H1 (cell line): ENCODE measurements at regions not wholly inside any gene's neighbourhood (a gene's known extent, or its start where the extent isn't known, plus 50 kb on each side); places are given as distances from the start of the nearest gene placed in this dataset.

Experiments used
- CBX5 ChIP-seq: fragments of 300-800, 300-1000 bp; sonication (generic); IDR thresholded peaks from 2 replicates; pipeline ENCODE4 v1.7.1; 2016; ENCODE audit warnings: antibody characterized with exemption, low read length, low read depth
- CTBP2 ChIP-seq: IDR thresholded peaks from 2 replicates; pipeline ENCODE4 v1.7.0; 2011; ENCODE audit warnings: borderline replicate concordance, mild to moderate bottlenecking, moderate library complexity, mixed read lengths, low read length; ENCODE audit not compliant: insufficient read depth, insufficient read length
- HDAC6 ChIP-seq: IDR thresholded peaks from one replicate; pipeline ENCODE4 v1.7.1; 2012; ENCODE audit warnings: low read depth, mild to moderate bottlenecking, inconsistent platforms, low read length, moderate library complexity
- JUND ChIP-seq: IDR thresholded peaks from 2 replicates; pipeline ENCODE4 v1.6.1; 2011; ENCODE audit warnings: mild to moderate bottlenecking, improper control_type of control experiment, low read length
- KDM1A ChIP-seq: fragments of 200-600, 300-600 bp; sonication (generic); IDR thresholded peaks from 2 replicates; pipeline ENCODE4 v1.7.1; 2016; ENCODE audit warnings: mild to moderate bottlenecking, low read length, borderline replicate concordance
- ZNF274 ChIP-seq: IDR thresholded peaks from 2 replicates; pipeline ENCODE4 v1.7.0; 2012; ENCODE audit warnings: low read length, borderline replicate concordance; ENCODE audit errors: extremely low read depth
- TF ChIP-seq, protein P1 (sequence below): fragments of 300-600 bp; sonication (generic); IDR thresholded peaks from 2 replicates; pipeline ENCODE4 v1.7.1; 2012; ENCODE audit warnings: low read length, moderate library complexity, mild to moderate bottlenecking, inconsistent platforms; ENCODE audit not compliant: insufficient replicate concordance

DNA sequence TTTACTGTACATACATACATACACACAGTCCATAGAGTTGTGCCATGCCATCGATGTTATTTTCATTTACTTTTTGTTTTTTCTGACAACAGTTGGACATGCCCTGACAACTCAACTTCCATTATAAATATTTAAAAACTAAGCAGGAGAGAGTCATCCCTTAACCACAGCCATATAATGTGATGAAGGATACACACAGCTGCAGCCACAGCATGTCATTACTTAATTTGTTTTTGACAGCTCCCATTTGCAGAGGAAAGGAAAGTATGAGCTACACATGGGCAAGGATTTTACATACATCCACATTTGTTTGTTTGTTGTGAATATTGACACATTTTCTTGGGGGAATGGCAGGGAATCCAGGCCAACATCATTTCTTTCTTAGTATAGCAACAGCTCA, 91.5 kb upstream of the TUT7 start (continued):
- TF ChIP-seq, protein P1, sequence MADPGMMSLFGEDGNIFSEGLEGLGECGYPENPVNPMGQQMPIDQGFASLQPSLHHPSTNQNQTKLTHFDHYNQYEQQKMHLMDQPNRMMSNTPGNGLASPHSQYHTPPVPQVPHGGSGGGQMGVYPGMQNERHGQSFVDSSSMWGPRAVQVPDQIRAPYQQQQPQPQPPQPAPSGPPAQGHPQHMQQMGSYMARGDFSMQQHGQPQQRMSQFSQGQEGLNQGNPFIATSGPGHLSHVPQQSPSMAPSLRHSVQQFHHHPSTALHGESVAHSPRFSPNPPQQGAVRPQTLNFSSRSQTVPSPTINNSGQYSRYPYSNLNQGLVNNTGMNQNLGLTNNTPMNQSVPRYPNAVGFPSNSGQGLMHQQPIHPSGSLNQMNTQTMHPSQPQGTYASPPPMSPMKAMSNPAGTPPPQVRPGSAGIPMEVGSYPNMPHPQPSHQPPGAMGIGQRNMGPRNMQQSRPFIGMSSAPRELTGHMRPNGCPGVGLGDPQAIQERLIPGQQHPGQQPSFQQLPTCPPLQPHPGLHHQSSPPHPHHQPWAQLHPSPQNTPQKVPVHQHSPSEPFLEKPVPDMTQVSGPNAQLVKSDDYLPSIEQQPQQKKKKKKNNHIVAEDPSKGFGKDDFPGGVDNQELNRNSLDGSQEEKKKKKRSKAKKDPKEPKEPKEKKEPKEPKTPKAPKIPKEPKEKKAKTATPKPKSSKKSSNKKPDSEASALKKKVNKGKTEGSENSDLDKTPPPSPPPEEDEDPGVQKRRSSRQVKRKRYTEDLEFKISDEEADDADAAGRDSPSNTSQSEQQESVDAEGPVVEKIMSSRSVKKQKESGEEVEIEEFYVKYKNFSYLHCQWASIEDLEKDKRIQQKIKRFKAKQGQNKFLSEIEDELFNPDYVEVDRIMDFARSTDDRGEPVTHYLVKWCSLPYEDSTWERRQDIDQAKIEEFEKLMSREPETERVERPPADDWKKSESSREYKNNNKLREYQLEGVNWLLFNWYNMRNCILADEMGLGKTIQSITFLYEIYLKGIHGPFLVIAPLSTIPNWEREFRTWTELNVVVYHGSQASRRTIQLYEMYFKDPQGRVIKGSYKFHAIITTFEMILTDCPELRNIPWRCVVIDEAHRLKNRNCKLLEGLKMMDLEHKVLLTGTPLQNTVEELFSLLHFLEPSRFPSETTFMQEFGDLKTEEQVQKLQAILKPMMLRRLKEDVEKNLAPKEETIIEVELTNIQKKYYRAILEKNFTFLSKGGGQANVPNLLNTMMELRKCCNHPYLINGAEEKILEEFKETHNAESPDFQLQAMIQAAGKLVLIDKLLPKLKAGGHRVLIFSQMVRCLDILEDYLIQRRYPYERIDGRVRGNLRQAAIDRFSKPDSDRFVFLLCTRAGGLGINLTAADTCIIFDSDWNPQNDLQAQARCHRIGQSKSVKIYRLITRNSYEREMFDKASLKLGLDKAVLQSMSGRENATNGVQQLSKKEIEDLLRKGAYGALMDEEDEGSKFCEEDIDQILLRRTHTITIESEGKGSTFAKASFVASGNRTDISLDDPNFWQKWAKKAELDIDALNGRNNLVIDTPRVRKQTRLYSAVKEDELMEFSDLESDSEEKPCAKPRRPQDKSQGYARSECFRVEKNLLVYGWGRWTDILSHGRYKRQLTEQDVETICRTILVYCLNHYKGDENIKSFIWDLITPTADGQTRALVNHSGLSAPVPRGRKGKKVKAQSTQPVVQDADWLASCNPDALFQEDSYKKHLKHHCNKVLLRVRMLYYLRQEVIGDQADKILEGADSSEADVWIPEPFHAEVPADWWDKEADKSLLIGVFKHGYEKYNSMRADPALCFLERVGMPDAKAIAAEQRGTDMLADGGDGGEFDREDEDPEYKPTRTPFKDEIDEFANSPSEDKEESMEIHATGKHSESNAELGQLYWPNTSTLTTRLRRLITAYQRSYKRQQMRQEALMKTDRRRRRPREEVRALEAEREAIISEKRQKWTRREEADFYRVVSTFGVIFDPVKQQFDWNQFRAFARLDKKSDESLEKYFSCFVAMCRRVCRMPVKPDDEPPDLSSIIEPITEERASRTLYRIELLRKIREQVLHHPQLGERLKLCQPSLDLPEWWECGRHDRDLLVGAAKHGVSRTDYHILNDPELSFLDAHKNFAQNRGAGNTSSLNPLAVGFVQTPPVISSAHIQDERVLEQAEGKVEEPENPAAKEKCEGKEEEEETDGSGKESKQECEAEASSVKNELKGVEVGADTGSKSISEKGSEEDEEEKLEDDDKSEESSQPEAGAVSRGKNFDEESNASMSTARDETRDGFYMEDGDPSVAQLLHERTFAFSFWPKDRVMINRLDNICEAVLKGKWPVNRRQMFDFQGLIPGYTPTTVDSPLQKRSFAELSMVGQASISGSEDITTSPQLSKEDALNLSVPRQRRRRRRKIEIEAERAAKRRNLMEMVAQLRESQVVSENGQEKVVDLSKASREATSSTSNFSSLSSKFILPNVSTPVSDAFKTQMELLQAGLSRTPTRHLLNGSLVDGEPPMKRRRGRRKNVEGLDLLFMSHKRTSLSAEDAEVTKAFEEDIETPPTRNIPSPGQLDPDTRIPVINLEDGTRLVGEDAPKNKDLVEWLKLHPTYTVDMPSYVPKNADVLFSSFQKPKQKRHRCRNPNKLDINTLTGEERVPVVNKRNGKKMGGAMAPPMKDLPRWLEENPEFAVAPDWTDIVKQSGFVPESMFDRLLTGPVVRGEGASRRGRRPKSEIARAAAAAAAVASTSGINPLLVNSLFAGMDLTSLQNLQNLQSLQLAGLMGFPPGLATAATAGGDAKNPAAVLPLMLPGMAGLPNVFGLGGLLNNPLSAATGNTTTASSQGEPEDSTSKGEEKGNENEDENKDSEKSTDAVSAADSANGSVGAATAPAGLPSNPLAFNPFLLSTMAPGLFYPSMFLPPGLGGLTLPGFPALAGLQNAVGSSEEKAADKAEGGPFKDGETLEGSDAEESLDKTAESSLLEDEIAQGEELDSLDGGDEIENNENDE, result no peak
- TF ChIP-seq HDAC6 (no peak), JUND (no peak), CTBP2 (no peak), CBX5 (no peak), ZNF274 (no peak), KDM1A (no peak)
